ENCODE measurements at regions not wholly inside any gene's neighbourhood (a gene's known extent, or its start where the extent isn't known, plus 50 kb on each side); places are given as distances from the start of the nearest gene placed in this dataset.

DNA sequence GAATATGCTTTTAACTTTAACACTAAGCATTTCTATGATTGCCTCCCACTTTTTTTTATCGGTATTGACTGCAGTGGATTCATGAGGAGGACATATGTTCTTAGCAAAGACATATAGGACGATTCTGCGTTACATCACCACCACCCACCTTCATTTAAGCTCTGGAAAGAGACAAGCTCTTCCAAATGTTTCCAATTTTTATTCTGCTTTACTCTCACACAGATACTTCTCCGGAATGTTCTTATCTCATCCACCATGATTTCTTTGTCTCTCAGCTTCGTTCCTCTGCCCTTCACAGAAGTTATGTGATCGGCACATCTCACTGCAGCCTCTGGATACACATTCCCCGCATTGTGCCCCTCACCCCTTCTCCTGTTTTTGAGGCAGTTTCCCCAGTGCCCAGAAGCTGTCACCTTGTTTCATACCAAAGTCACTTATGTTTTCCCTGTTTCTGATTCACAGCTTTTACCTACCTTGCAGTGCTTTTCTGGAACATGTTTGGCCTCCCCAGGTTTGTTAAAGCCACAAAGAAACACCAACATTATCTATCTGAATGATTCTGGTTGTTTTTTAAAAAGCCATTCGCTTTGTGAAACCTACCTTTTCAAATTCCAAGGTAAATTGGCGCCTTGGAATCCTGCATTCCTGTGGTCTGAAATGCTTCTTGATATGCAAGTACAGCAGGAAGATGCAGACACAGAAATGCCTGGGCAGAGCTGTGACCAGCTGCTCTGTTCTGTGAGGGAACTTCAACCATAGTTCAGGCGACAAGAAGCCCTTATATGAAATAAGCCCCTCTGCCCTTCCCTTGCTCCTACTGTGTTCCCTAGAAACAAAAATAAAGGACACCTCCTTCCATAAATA lies 1020.2 kb downstream of the TTLL7 start:
- no peak for TF ChIP-seq POLR2AphosphoS5 (IDR thresholded peaks at IDR 0.05)
- TF ChIP-seq, protein P1, sequence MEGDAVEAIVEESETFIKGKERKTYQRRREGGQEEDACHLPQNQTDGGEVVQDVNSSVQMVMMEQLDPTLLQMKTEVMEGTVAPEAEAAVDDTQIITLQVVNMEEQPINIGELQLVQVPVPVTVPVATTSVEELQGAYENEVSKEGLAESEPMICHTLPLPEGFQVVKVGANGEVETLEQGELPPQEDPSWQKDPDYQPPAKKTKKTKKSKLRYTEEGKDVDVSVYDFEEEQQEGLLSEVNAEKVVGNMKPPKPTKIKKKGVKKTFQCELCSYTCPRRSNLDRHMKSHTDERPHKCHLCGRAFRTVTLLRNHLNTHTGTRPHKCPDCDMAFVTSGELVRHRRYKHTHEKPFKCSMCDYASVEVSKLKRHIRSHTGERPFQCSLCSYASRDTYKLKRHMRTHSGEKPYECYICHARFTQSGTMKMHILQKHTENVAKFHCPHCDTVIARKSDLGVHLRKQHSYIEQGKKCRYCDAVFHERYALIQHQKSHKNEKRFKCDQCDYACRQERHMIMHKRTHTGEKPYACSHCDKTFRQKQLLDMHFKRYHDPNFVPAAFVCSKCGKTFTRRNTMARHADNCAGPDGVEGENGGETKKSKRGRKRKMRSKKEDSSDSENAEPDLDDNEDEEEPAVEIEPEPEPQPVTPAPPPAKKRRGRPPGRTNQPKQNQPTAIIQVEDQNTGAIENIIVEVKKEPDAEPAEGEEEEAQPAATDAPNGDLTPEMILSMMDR (IDR thresholded peaks at IDR 0.05) = no peak
- no peak for TF ChIP-seq POLR2A (IDR thresholded peaks at IDR 0.05)
- TF ChIP-seq EP300 (IDR thresholded peaks at IDR 0.05) = no peak

Data from stomach (tissue), 4 donors.